Ishikawa (cell line): ENCODE measurements at regions not wholly inside any gene's neighbourhood (a gene's known extent, or its start where the extent isn't known, plus 50 kb on each side); places are given as distances from the start of the nearest gene placed in this dataset.

Experiments used
- CEBPB ChIP-seq: IDR thresholded peaks from 2 replicates; pipeline ENCODE4 v1.6.1; 2012
- CREB1 ChIP-seq: IDR thresholded peaks from 2 replicates; pipeline ENCODE4 v1.6.1; 2012; ENCODE audit warnings: low read depth
- EGR1 ChIP-seq: IDR thresholded peaks from 2 replicates; pipeline ENCODE4 v1.6.1; 2012
- EP300 ChIP-seq: IDR thresholded peaks from 2 replicates; pipeline ENCODE4 v1.6.1; 2012; ENCODE audit warnings: borderline replicate concordance
- FOXM1 ChIP-seq: IDR thresholded peaks from 2 replicates; pipeline ENCODE4 v1.6.1; 2012; ENCODE audit warnings: low read depth, borderline replicate concordance
- NFIC ChIP-seq: IDR thresholded peaks from 2 replicates; pipeline ENCODE4 v1.6.1; 2012
- RAD21 ChIP-seq: IDR thresholded peaks from 2 replicates; pipeline ENCODE4 v1.6.1; 2012; ENCODE audit warnings: low read depth
- TAF1 ChIP-seq: IDR thresholded peaks from 2 replicates; pipeline ENCODE4 v1.6.1; 2012; ENCODE audit warnings: low read depth, mild to moderate bottlenecking
- TCF12 ChIP-seq: IDR thresholded peaks from 2 replicates; pipeline ENCODE4 v1.6.1; 2012; ENCODE audit warnings: low read depth
- TEAD4 ChIP-seq: IDR thresholded peaks from 2 replicates; pipeline ENCODE4 v1.6.1; 2012
- YY1 ChIP-seq: IDR thresholded peaks from 2 replicates; pipeline ENCODE4 v1.6.1; 2012; ENCODE audit warnings: low read depth
- ZBTB7A ChIP-seq: IDR thresholded peaks from 2 replicates; pipeline ENCODE4 v1.6.1; 2012; ENCODE audit warnings: low read depth
- TF ChIP-seq, protein P1 (sequence below): IDR thresholded peaks from 2 replicates; pipeline ENCODE4 v1.6.1; 2012
- TF ChIP-seq, protein P2 (sequence below): IDR thresholded peaks from 2 replicates; pipeline ENCODE4 v1.6.1; 2012; ENCODE audit warnings: low read depth, mild to moderate bottlenecking
- TF ChIP-seq, protein P3 (sequence below): IDR thresholded peaks from 2 replicates; pipeline ENCODE4 v1.6.1; 2012

DNA sequence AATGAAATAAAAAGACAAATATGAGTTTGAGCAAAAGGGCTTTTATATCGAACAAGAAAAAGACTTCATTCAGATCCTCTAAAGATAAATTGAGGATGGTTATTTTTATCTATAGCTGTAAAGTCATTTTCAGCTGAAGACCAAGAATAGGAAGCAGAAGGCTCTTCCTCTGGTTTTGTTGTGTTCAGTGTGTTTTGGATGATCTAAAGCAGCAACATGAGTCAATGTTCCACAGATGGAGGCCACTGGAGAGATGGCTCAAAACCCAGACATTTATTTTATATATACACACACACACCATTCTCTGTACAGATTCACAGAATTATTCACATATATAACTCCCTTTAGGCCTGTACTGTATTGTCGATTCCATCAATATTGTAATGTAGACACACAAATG lies 424.3 kb downstream of the MBD2 start:
- no peak for TF ChIP-seq TAF1
- TF ChIP-seq TEAD4 = no peak
- no peak for TF ChIP-seq EP300
- TF ChIP-seq, protein P1, sequence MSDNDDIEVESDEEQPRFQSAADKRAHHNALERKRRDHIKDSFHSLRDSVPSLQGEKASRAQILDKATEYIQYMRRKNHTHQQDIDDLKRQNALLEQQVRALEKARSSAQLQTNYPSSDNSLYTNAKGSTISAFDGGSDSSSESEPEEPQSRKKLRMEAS = no peak
- TF ChIP-seq CEBPB = no peak
- no peak for TF ChIP-seq TCF12
- TF ChIP-seq, protein P2, sequence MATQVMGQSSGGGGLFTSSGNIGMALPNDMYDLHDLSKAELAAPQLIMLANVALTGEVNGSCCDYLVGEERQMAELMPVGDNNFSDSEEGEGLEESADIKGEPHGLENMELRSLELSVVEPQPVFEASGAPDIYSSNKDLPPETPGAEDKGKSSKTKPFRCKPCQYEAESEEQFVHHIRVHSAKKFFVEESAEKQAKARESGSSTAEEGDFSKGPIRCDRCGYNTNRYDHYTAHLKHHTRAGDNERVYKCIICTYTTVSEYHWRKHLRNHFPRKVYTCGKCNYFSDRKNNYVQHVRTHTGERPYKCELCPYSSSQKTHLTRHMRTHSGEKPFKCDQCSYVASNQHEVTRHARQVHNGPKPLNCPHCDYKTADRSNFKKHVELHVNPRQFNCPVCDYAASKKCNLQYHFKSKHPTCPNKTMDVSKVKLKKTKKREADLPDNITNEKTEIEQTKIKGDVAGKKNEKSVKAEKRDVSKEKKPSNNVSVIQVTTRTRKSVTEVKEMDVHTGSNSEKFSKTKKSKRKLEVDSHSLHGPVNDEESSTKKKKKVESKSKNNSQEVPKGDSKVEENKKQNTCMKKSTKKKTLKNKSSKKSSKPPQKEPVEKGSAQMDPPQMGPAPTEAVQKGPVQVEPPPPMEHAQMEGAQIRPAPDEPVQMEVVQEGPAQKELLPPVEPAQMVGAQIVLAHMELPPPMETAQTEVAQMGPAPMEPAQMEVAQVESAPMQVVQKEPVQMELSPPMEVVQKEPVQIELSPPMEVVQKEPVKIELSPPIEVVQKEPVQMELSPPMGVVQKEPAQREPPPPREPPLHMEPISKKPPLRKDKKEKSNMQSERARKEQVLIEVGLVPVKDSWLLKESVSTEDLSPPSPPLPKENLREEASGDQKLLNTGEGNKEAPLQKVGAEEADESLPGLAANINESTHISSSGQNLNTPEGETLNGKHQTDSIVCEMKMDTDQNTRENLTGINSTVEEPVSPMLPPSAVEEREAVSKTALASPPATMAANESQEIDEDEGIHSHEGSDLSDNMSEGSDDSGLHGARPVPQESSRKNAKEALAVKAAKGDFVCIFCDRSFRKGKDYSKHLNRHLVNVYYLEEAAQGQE = no peak
- no peak for TF ChIP-seq ZBTB7A
- TF ChIP-seq CREB1 = no peak
- TF ChIP-seq, protein P3, sequence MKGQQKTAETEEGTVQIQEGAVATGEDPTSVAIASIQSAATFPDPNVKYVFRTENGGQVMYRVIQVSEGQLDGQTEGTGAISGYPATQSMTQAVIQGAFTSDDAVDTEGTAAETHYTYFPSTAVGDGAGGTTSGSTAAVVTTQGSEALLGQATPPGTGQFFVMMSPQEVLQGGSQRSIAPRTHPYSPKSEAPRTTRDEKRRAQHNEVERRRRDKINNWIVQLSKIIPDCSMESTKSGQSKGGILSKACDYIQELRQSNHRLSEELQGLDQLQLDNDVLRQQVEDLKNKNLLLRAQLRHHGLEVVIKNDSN = no peak
- TF ChIP-seq NFIC = no peak
- TF ChIP-seq YY1 = no peak
- no peak for TF ChIP-seq FOXM1
- no peak for TF ChIP-seq RAD21
- no peak for TF ChIP-seq EGR1

DNA sequence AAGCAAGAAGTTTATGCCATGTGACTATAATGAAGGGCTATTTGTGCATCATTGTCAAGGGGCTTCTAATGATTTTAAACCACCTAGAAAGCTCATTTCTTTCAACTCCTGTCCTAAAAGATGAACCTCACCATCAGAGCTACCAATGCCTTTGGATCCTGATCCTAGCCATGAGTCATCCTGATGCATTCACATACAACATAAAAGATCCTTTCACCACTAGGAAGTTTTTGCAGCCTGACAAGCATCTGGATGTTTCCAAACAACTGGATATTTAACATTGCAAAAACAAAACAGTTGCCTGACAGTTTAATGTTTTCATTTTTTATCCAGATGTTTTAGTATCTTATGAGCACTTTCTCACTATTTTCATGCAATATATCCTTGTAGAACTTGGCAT lies 425.3 kb downstream of the MBD2 start:
- TF ChIP-seq ZBTB7A (no peak), CREB1 (no peak), NFIC (no peak), TEAD4 (no peak), RAD21 (no peak), TAF1 (no peak), YY1 (no peak), CEBPB (no peak), FOXM1 (no peak), TCF12 (no peak), EP300 (no peak), EGR1 (no peak)
- TF ChIP-seq, protein P3 = no peak
- TF ChIP-seq, protein P1 = no peak
- TF ChIP-seq, protein P2 = no peak

DNA sequence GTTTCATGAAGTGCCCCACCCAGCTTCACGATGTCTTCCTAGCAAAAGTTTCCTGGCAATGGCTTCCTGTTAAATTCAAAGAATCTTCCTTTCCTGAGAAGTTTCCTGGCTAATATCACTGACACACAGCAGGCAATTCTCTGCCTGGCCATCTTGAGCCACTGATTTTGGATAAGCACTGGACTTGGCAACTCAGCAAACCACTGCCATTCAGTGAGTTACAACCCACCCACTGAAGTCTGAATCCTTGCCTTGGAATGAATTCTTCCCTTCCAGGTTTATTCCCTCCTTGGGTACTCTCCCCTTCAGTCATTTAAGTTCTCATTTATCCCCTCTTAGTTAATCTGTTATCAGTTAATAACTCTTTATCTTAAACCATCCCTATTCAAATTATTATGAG lies 426.0 kb downstream of the MBD2 start:
- TF ChIP-seq CREB1 = no peak
- no peak for TF ChIP-seq YY1
- no peak for TF ChIP-seq TEAD4
- no peak for TF ChIP-seq TAF1
- no peak for TF ChIP-seq ZBTB7A
- no peak for TF ChIP-seq FOXM1
- TF ChIP-seq NFIC = no peak
- TF ChIP-seq, protein P3 = no peak
- no peak for TF ChIP-seq CEBPB
- TF ChIP-seq, protein P1 = no peak
- TF ChIP-seq TCF12 = no peak
- no peak for TF ChIP-seq EGR1
- no peak for TF ChIP-seq EP300
- TF ChIP-seq, protein P2 = no peak

DNA sequence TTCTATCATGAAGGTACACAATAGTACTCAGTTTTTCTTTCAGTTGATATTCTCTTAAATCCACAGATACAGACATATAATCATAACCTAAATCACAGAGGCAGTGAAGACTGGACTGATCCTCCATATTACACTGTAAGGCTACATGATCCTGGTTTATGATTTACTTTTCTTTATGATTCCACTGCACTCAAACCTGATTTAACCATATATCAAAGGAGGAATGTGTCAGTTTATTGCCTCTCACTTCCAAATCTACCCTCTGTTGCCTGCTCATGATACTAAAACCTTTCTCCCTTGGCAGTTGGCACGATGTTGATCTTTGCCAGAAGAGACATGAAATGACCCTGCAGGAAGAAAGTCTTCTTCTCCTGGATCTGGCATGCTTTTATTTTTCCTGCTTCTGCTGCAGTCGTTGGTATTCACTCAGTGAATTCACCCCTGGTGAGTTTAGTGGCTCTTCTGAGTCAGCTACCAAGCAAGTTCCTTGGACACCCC lies 426.4 kb downstream of the MBD2 start:
- TF ChIP-seq CEBPB (no peak), CREB1 (no peak), TAF1 (no peak), FOXM1 (no peak), TCF12 (no peak), TEAD4 (no peak), NFIC (no peak), YY1 (no peak)
- TF ChIP-seq, protein P2 = no peak
- TF ChIP-seq, protein P3 = no peak
- TF ChIP-seq, protein P1 = no peak
